AG08395 (cell line): ENCODE measurements at regions not wholly inside any gene's neighbourhood (a gene's known extent, or its start where the extent isn't known, plus 50 kb on each side); places are given as distances from the start of the nearest gene placed in this dataset.

ENCODE experiments used
- DNase-seq: peaks from one replicate; pipeline ENCODE4 v3.0.0; 2012; ENCODE audit warnings: mixed read lengths, low spot score

GRCh38 chr14:26204366-26204727 is 393.5 kb downstream of the NOVA1 start:
- no peak for DNase-seq

GRCh38 chr14:26200687-26201086 is 397.1 kb downstream of the NOVA1 start:
- peak; percentile 11 for DNase-seq

GRCh38 chr14:26199590-26200370 is 398.1 kb downstream of the NOVA1 start:
- peak; percentile 18 for DNase-seq

- no peak for DNase-seq
Observed at GRCh38 chr14:26199096-26199495, 398.7 kb downstream of the NOVA1 start.

GRCh38 chr14:26194816-26195215 is 403.0 kb downstream of the NOVA1 start:
- no peak for DNase-seq

- no peak for DNase-seq
Observed at GRCh38 chr14:26191671-26192070, 406.2 kb downstream of the NOVA1 start.

- no peak for DNase-seq
Observed at GRCh38 chr14:26191123-26191522, 406.7 kb downstream of the NOVA1 start.

GRCh38 chr14:26190646-26191045 is 407.2 kb downstream of the NOVA1 start:
- DNase-seq: no peak

GRCh38 chr14:26187996-26188620 is 409.7 kb downstream of the NOVA1 start:
- no peak for DNase-seq

- DNase-seq: no peak
Observed at GRCh38 chr14:26180221-26180620, 417.6 kb downstream of the NOVA1 start.

GRCh38 chr14:26175658-26176057 is 422.2 kb downstream of the NOVA1 start:
- DNase-seq: no peak

GRCh38 chr14:26174395-26174794 is 423.4 kb downstream of the NOVA1 start:
- DNase-seq: no peak

- DNase-seq: no peak
Observed at GRCh38 chr14:26173581-26174110, 424.2 kb downstream of the NOVA1 start.

GRCh38 chr14:26172396-26172795 is 425.4 kb downstream of the NOVA1 start:
- no peak for DNase-seq

- DNase-seq: no peak
Observed at GRCh38 chr14:26170885-26171284, 426.9 kb downstream of the NOVA1 start.

GRCh38 chr14:26163761-26164160 is 434.1 kb downstream of the NOVA1 start:
- DNase-seq: peak; percentile 4

- DNase-seq: no peak
Observed at GRCh38 chr14:26157517-26157916, 440.3 kb downstream of the NOVA1 start.

GRCh38 chr14:26143057-26143456 is 454.8 kb downstream of the NOVA1 start:
- no peak for DNase-seq

- DNase-seq: no peak
Observed at GRCh38 chr14:26138764-26139445, 458.9 kb downstream of the NOVA1 start.

GRCh38 chr14:26137161-26137560 is 460.7 kb downstream of the NOVA1 start:
- no peak for DNase-seq

- no peak for DNase-seq
Observed at GRCh38 chr14:26132061-26132645, 465.7 kb downstream of the NOVA1 start.

GRCh38 chr14:26130690-26131089 is 467.1 kb downstream of the NOVA1 start:
- no peak for DNase-seq
